ENCODE measurements at regions not wholly inside any gene's neighbourhood (a gene's known extent, or its start where the extent isn't known, plus 50 kb on each side); places are given as distances from the start of the nearest gene placed in this dataset.

DNA sequence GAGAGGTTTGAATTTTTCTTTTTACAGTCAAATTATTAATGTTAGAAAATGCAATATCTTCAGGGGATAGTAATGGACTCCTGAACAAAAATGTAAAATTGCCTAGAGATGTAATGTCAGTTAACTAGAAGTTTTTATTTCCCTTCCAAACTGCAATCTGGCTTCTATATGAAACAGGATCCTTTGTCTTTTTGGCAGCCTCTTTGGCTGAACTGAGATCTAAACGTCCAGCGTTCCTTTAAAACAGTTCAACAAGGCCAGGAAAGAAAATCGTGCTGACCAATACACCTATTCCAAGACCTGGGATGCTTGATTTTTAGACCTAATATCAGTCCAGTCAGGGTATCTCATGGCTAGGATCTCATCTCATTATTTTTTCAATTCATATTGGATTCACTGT lies 245.5 kb downstream of the FIGN start:
- TF ChIP-seq CTCF (IDR thresholded peaks at IDR 0.05 in 4 of 5, conservative IDR thresholded peaks at IDR 0.05 in 1 of 5), result no peak
- no peak for TF ChIP-seq POLR2A (IDR thresholded peaks at IDR 0.05)
